GM19240 (cell line): ENCODE measurements at regions not wholly inside any gene's neighbourhood (a gene's known extent, or its start where the extent isn't known, plus 50 kb on each side); places are given as distances from the start of the nearest gene placed in this dataset.

ENCODE experiments used
- DNase-seq: peaks from one replicate; pipeline ENCODE4 v3.0.0; 2011; ENCODE audit warnings: low spot score; ENCODE audit not compliant: insufficient read length

GRCh38 chr12:66905201-66905600 is 226.3 kb upstream of the GRIP1 start:
- no peak for DNase-seq

- no peak for DNase-seq
Measured at GRCh38 chr12:66910366-66910974, 231.6 kb upstream of the GRIP1 start.

GRCh38 chr12:66915306-66915904 is 236.5 kb upstream of the GRIP1 start:
- DNase-seq = no peak

- DNase-seq = no peak
Measured at GRCh38 chr12:66916189-66916588, 237.3 kb upstream of the GRIP1 start.

GRCh38 chr12:66919466-66919865 is 240.6 kb upstream of the GRIP1 start:
- DNase-seq = no peak

GRCh38 chr12:66920205-66920604 is 241.3 kb upstream of the GRIP1 start:
- no peak for DNase-seq

GRCh38 chr12:66921151-66921550 is 242.3 kb upstream of the GRIP1 start:
- DNase-seq = no peak

GRCh38 chr12:66925083-66925482 is 246.2 kb upstream of the GRIP1 start:
- no peak for DNase-seq

- no peak for DNase-seq
Measured at GRCh38 chr12:66929121-66929520, 250.2 kb upstream of the GRIP1 start.

GRCh38 chr12:66931091-66931490 is 252.2 kb upstream of the GRIP1 start:
- DNase-seq = no peak

- no peak for DNase-seq
Measured at GRCh38 chr12:66932126-66932525, 253.2 kb upstream of the GRIP1 start.

- DNase-seq = no peak
Measured at GRCh38 chr12:66934302-66935062, 255.6 kb upstream of the GRIP1 start.

- no peak for DNase-seq
Measured at GRCh38 chr12:66941150-66941549, 262.3 kb upstream of the GRIP1 start.

GRCh38 chr12:66942741-66943465 is 264.0 kb upstream of the GRIP1 start:
- DNase-seq = no peak

- DNase-seq = no peak
Measured at GRCh38 chr12:66944365-66944764, 265.5 kb upstream of the GRIP1 start.

GRCh38 chr12:66945189-66945817 is 266.4 kb upstream of the GRIP1 start:
- DNase-seq = no peak

GRCh38 chr12:66947119-66947518 is 268.2 kb upstream of the GRIP1 start:
- DNase-seq = no peak

- DNase-seq = no peak
Measured at GRCh38 chr12:66952668-66953067, 273.8 kb upstream of the GRIP1 start.

- no peak for DNase-seq
Measured at GRCh38 chr12:66956300-66956699, 277.4 kb upstream of the GRIP1 start.

- no peak for DNase-seq
Measured at GRCh38 chr12:66959276-66959675, 280.4 kb upstream of the GRIP1 start.

- no peak for DNase-seq
Measured at GRCh38 chr12:66960006-66960405, 281.1 kb upstream of the GRIP1 start.
